ENCODE measurements at regions not wholly inside any gene's neighbourhood (a gene's known extent, or its start where the extent isn't known, plus 50 kb on each side); places are given as distances from the start of the nearest gene placed in this dataset.

GRCh38 chr10:110408203-110408871 lies 89.4 kb upstream of the DUSP5 start:
- Histone ChIP-seq H3K27ac (no peak overlapping the region), H3K27me3 (no peaks in the 10 kb centered on the region), H3K4me3 (no peak overlapping the region), H3K4me1 (peaks cover 0 to 28% (median 9%) of the 10 kb centered on the region in 9 donors), H3K9me3 (no peaks in the 10 kb centered on the region), H3K36me3 (no peaks in the 10 kb centered on the region)
- DNase-seq (no peak), ATAC-seq (peak in 1 of 8 donors; percentile 20)
- TF ChIP-seq, protein P1, sequence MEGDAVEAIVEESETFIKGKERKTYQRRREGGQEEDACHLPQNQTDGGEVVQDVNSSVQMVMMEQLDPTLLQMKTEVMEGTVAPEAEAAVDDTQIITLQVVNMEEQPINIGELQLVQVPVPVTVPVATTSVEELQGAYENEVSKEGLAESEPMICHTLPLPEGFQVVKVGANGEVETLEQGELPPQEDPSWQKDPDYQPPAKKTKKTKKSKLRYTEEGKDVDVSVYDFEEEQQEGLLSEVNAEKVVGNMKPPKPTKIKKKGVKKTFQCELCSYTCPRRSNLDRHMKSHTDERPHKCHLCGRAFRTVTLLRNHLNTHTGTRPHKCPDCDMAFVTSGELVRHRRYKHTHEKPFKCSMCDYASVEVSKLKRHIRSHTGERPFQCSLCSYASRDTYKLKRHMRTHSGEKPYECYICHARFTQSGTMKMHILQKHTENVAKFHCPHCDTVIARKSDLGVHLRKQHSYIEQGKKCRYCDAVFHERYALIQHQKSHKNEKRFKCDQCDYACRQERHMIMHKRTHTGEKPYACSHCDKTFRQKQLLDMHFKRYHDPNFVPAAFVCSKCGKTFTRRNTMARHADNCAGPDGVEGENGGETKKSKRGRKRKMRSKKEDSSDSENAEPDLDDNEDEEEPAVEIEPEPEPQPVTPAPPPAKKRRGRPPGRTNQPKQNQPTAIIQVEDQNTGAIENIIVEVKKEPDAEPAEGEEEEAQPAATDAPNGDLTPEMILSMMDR (IDR thresholded peaks at IDR 0.05): no peak
- 88 to 91% methylated on average over 10 of the region's 10 CpGs for WGBS, 2 donors
- intact Hi-C loops (cut with DNase I): no loop called here

- TF ChIP-seq, protein P1 (IDR thresholded peaks at IDR 0.05): no peak
- DNase-seq (no peak), ATAC-seq (no peak)
- no peak overlapping the region for H3K27ac ChIP-seq
- H3K27me3 ChIP-seq: no peaks in the 10 kb centered on the region
- H3K4me3 ChIP-seq: no peak overlapping the region
- intact Hi-C loops (cut with DNase I): no loop called here
- WGBS, 2 donors: 94 to 95% methylated on average over 8 of the region's 8 CpGs
- no peaks in the 10 kb centered on the region for H3K36me3 ChIP-seq
- H3K9me3 ChIP-seq: no peaks in the 10 kb centered on the region
- H3K4me1 ChIP-seq: peaks cover 0 to 34% (median 9%) of the 10 kb centered on the region in 9 donors
These were observed 88.8 kb upstream of the DUSP5 start for GRCh38 chr10:110408943-110409342.

DNA sequence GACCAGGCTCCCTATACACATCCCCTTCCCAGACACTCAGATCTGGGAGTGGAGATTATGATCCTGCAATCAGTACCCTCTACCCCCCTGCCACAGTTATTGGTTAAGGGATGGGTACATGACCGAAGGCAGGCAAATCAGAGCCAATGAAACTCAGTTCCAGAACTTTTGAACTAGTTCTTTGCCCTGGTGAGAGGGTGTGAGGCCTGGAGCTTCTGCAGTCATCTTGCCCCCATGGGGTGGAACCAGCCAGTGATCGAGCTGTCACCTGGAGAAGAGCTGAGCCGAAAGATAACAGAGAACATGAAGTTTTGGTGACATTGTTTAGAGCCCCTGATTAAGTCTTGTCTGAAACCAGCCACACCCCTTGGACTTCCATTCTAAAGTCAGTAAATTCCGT lies 88.2 kb upstream of the DUSP5 start:
- H3K36me3 ChIP-seq: no peaks in the 10 kb centered on the region
- H3K4me3 ChIP-seq: no peak overlapping the region
- no peak overlapping the region for H3K27ac ChIP-seq
- DNase-seq (no peak), ATAC-seq (no peak)
- no peaks in the 10 kb centered on the region for H3K27me3 ChIP-seq
- H3K4me1 ChIP-seq: peaks cover 0 to 40% (median 15%) of the 10 kb centered on the region in 9 donors
- no peaks in the 10 kb centered on the region for H3K9me3 ChIP-seq
- intact Hi-C loops (cut with DNase I): no loop called here
- WGBS, 2 donors: 88 to 94% methylated on average over 4 of the region's 4 CpGs
- TF ChIP-seq, protein P1 (IDR thresholded peaks at IDR 0.05): no peak

DNA sequence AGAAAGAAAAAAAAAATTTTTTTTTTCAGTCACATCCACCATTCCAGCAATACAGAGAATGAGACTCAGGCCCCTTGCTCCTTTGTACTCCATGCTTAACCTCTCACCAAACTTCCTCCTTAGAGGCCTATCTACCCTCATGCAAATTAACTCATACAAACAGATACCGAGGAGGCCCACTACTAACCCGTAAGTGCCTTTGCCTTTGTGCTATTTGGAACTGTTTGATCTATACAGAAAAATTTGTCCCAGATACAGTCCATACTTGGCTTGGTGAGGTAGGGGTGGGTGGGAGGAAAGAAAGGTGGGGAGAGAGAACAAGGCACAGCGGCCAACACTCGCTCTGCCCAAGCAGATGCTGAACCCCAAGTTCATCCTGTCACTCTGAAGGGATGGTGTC lies 87.8 kb upstream of the DUSP5 start:
- 93 to 94% methylated on average over 4 of the region's 4 CpGs for WGBS, 2 donors
- no peaks in the 10 kb centered on the region for H3K36me3 ChIP-seq
- H3K27me3 ChIP-seq: no peaks in the 10 kb centered on the region
- intact Hi-C loops (cut with DNase I): no loop called here
- peaks cover 0 to 44% (median 19%) of the 10 kb centered on the region in 9 donors for H3K4me1 ChIP-seq
- no peaks in the 10 kb centered on the region for H3K9me3 ChIP-seq
- no peak for DNase-seq
- no peak overlapping the region for H3K27ac ChIP-seq
- TF ChIP-seq, protein P1 (IDR thresholded peaks at IDR 0.05): no peak
- H3K4me3 ChIP-seq: no peak overlapping the region
- no peak for ATAC-seq

Data from heart right ventricle (tissue), 16 donors.